Central memory CD8-positive, alpha-beta T cell (primary cell): ENCODE measurements at regions not wholly inside any gene's neighbourhood (a gene's known extent, or its start where the extent isn't known, plus 50 kb on each side); places are given as distances from the start of the nearest gene placed in this dataset.

Experiments
- ATAC-seq: fragments of 150-1000 bp; cut with Tn5 transposase; replicated peaks from 2 replicates; pipeline ENCODE4 v1.10.0; 2022; ENCODE audit warnings: mild to moderate bottlenecking, moderate FRiP score, moderate number of reproducible peaks; ENCODE audit not compliant: poor library complexity, severe bottlenecking; ENCODE audit errors: extremely low read depth
- DNase-seq, 2 donors: peaks; one replicate each; pipeline ENCODE4 v3.0.0; 2021; ENCODE audit warnings: low spot score in 2 of 2
- H3K27ac Mint-ChIP-seq: one replicate; pipeline ENCODE4 v1.8.0; 2022; ENCODE audit warnings: low read depth, mild to moderate bottlenecking, moderate library complexity, mixed read lengths
- H3K27me3 Mint-ChIP-seq: one replicate; pipeline ENCODE4 v1.8.0; 2022; ENCODE audit warnings: mixed read lengths
- H3K36me3 Mint-ChIP-seq: one replicate; pipeline ENCODE4 v1.8.0; 2022; ENCODE audit warnings: mild to moderate bottlenecking, moderate library complexity, mixed read lengths; ENCODE audit not compliant: insufficient read depth
- H3K4me1 Mint-ChIP-seq: one replicate; pipeline ENCODE4 v1.8.0; 2022; ENCODE audit warnings: mixed read lengths
- H3K4me3 Mint-ChIP-seq: one replicate; pipeline ENCODE4 v1.8.0; 2022; ENCODE audit warnings: mild to moderate bottlenecking, moderate library complexity, mixed read lengths
- H3K9me3 Mint-ChIP-seq: one replicate; pipeline ENCODE4 v1.8.0; 2022; ENCODE audit warnings: mixed read lengths

DNA sequence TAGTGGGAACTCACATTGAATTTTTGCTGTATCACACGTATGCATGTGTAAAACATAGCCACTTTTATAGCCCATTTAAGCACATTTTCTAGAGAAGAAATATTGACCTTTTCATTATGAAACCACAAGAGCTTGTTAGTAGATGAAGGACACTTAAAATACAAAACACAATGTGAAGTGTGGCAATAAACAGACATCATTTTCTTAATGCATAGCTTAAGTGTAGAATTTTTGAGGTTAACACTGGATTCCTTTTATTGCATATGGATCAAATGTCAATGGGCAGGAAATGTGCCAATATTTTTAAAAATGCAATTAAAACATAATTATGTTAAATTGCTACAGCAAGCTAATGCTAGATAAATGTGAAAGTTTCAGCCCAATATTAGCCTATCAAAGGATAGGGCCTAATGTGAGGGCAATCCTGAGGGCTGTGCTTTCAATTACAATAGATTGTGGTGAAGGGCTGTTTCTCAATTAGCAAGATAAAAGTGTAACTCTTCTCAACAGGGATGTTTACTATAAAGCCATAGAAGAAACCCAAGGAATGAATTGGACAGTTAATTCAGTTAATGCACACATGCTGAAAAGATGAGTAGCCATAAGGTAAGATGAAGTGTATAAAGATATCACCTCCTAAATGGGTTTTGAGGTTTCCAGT is 489.0 kb upstream of the CDIN1 start:
- no peak overlapping the region for H3K27ac Mint-ChIP-seq
- ATAC-seq: no peak
- DNase-seq: no peak
- peaks cover 26% of the 10 kb centered on the region for H3K9me3 Mint-ChIP-seq
- H3K4me1 Mint-ChIP-seq: no peaks in the 10 kb centered on the region
- no peaks in the 10 kb centered on the region for H3K36me3 Mint-ChIP-seq
- H3K27me3 Mint-ChIP-seq: no peaks in the 10 kb centered on the region
- no peak overlapping the region for H3K4me3 Mint-ChIP-seq

DNA sequence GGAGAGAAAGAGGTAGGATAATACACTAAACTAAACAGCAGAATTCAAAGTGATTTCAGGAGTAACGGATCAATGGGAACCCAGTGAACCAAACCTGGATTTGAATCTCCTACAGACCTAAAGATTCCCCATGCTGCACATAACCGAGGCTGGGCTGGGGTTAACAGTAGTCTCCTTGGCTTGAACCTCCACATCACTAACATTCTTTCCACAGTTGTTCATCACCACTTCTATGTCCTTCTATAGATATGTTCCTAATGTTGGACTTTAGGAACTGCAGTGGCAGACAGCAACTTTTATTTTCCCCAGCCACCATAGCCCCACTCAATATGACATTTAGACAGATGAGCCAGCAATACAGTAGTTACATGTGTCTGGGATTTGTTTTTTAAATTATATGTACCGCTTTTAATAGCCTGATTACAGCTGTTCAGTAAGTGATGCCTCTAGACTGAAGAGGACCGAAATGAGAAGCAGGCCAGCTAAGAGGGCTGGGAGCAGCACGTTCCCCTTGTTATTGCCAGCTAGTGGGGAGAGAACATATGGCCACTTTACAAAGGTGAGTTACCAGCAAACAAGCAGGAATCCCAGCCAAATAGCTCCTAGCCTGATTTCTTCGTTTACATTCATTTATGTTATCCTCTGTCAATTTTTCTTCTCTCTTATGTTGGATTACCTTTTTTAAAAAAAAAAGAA is 472.6 kb upstream of the CDIN1 start:
- Mint-ChIP-seq H3K36me3 (peaks cover 2% of the 10 kb centered on the region), H3K4me3 (no peak overlapping the region), H3K27me3 (no peaks in the 10 kb centered on the region), H3K4me1 (no peaks in the 10 kb centered on the region), H3K27ac (no peak overlapping the region), H3K9me3 (no peaks in the 10 kb centered on the region)
- DNase-seq (no peak), ATAC-seq (no peak)

DNA sequence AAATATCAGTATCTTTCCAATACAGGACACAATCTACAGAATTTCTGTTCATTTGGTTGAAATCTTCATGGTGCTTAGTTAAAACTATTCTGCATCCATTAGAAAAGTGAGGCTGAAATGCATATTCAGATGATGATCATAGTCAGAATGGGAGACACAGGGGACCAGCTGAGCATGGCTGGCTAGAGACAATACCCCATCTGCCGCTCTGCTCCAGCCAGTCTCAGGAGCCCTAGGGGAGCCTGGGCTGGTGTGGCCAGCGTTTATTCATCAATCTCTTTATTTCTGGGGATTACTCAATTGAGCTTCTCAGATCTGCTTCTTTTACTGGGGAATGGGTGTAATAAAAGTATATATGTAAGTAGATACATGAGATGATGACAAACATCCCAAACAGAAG is 470.9 kb upstream of the CDIN1 start:
- H3K27ac Mint-ChIP-seq: no peak overlapping the region
- ATAC-seq (no peak), DNase-seq (no peak)
- no peaks in the 10 kb centered on the region for H3K4me1 Mint-ChIP-seq
- H3K4me3 Mint-ChIP-seq: no peak overlapping the region
- no peaks in the 10 kb centered on the region for H3K27me3 Mint-ChIP-seq
- no peaks in the 10 kb centered on the region for H3K9me3 Mint-ChIP-seq
- peaks cover 2% of the 10 kb centered on the region for H3K36me3 Mint-ChIP-seq

DNA sequence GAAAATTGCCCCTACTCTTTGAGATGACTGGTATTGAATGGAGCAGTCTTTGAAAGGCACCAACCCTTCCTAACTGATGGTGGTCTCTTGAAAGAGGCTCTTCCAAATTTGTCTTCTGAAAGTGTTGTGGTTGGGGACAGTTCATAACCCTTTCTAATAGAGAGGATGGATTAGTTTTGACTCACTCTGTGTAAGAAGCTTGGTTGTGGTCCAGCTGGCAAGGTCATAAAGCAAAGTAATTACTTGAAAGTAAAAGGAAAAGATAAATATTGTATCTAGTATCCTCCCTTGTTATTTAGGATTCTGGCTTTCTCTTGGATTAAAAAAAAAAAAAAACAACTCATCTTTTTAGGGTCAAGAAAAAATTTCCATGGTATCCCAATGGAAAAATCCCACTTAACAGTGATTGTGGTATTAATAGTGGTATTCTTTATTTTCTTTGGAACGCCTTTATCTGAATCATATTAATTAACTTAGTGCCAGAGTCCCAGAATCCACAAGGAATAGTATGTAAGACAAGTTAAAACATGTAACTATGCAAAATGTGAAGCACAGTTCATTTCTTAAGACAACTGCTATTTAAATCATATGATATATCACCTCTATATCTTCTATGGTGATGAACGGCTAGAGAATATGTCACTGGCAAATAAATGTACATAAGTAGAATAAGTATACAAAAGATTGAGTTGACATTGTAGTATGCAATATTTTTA is 469.3 kb upstream of the CDIN1 start:
- Mint-ChIP-seq H3K4me3 (no peak overlapping the region), H3K27me3 (no peaks in the 10 kb centered on the region), H3K9me3 (peaks cover 2% of the 10 kb centered on the region), H3K27ac (no peak overlapping the region), H3K36me3 (peaks cover 2% of the 10 kb centered on the region), H3K4me1 (no peaks in the 10 kb centered on the region)
- ATAC-seq (no peak), DNase-seq (no peak)

DNA sequence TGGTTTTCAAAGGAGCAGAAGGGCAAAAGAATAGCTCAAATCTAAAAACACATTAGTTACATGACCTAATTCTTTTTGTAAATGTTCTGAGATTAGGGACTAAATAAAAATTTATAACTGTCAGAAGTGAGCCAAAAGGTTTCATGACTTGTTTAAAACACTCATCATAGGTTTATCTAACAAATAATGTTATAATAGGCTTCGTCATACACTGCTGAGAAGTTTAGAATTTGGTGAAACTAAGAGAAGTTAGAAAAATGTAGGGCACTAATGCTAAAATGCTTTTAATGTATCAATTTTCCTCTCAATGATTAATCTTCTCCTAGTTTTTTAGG is 468.8 kb upstream of the CDIN1 start:
- Mint-ChIP-seq H3K9me3 (peaks cover 5% of the 10 kb centered on the region), H3K4me1 (no peaks in the 10 kb centered on the region), H3K27me3 (no peaks in the 10 kb centered on the region), H3K4me3 (no peak overlapping the region), H3K27ac (no peak overlapping the region), H3K36me3 (peaks cover 2% of the 10 kb centered on the region)
- no peak for DNase-seq
- ATAC-seq: no peak

DNA sequence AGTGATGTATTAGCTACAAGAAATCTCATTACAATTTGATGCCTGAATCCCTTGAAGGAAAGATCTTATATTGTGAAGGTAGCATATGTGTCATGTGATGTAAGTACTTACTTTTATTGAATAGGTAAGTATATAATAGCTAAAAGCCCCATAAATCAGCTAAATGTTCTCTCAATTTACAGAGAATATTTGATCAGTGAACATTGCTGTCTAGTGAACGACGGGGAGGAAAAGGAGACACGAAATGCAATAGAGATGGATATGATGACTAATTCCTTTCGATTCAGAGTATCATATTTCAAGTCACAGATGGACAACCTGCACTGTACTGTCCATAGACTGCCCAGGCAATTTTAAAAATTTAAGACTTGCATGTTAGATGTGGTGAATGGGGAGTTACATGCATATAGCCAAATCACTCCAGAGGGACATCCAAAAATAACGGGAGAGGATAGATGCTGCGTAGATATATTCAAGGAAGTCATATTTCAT is 462.1 kb upstream of the CDIN1 start:
- no peak overlapping the region for H3K4me3 Mint-ChIP-seq
- H3K27ac Mint-ChIP-seq: no peak overlapping the region
- peaks cover 2% of the 10 kb centered on the region for H3K36me3 Mint-ChIP-seq
- H3K9me3 Mint-ChIP-seq: peaks cover 20% of the 10 kb centered on the region
- no peaks in the 10 kb centered on the region for H3K27me3 Mint-ChIP-seq
- no peak for DNase-seq
- H3K4me1 Mint-ChIP-seq: no peaks in the 10 kb centered on the region
- ATAC-seq: no peak

DNA sequence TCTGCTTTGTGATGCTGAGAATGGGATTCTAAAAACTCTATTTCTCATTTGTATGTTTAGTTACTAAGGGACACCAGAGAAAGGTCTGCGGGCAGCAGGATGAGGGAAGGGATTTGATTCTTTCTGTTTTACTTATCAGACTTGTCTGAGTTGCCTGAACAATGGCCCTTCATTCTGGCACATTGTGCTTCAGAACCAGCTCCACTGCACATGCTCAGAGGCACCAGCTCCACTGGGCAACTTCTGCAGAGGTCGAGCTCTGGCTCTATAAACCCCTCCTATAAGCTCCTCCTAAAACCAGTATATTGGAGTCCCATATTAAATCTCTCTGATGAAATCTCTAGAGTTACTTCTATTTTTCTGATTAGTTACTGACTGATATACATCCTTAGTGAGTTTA is 453.2 kb upstream of the CDIN1 start:
- Mint-ChIP-seq H3K4me3 (no peak overlapping the region), H3K9me3 (peaks cover 13% of the 10 kb centered on the region), H3K27ac (no peak overlapping the region), H3K4me1 (no peaks in the 10 kb centered on the region), H3K27me3 (no peaks in the 10 kb centered on the region), H3K36me3 (no peaks in the 10 kb centered on the region)
- ATAC-seq (no peak), DNase-seq (no peak)

DNA sequence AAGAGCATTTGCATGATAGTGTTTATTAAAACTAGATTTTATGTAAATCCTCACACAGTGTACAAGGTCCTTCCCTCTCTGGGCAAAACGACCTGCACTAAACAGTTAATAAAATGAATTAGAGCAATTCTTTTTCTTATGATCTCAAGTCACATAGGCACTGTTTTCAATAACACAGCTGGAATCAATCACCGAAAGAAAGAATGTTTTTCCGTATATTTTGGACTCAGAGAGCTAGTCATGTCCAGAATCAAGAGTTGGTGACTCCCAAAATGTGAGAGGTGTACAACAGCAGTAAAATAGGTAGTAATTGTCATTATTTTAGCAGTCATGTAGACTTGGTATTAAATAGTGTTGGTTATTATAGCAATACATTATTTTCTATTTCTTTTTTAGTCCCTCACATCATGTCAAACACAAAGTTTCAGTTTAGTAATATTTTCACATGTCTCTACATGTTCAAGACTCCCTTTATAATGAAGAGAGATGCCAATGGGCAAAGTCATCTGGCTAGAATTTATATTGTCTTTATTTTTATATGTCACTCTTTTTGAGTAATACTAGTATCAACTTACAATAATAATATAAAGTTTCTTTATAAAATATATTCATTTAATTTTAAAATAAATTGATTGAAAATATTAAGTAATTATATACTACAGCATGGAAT is 448.6 kb upstream of the CDIN1 start:
- H3K27me3 Mint-ChIP-seq: no peaks in the 10 kb centered on the region
- no peak overlapping the region for H3K27ac Mint-ChIP-seq
- peaks cover 9% of the 10 kb centered on the region for H3K9me3 Mint-ChIP-seq
- no peaks in the 10 kb centered on the region for H3K36me3 Mint-ChIP-seq
- no peak for ATAC-seq
- H3K4me1 Mint-ChIP-seq: no peaks in the 10 kb centered on the region
- DNase-seq: no peak
- no peak overlapping the region for H3K4me3 Mint-ChIP-seq

DNA sequence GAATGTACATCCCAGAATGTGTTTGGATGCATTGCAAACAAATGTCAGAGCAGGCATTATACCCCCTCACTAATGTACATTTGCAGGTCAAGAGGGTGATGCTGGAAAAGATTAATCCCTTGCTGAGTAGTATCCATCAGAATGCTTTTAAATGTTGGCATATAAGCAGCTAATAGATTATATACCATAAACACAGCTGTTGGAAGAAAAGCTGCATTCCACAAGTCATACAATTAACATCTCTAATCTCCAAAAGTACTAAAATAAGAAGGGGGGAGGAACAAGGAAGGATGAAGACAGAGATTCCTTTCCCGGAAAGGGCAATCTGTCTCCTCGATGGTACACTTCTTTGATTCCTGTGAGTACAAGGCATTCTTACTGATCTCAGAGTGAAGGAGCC is 445.7 kb upstream of the CDIN1 start:
- no peak overlapping the region for H3K4me3 Mint-ChIP-seq
- no peak overlapping the region for H3K27ac Mint-ChIP-seq
- H3K36me3 Mint-ChIP-seq: no peaks in the 10 kb centered on the region
- no peaks in the 10 kb centered on the region for H3K4me1 Mint-ChIP-seq
- no peaks in the 10 kb centered on the region for H3K27me3 Mint-ChIP-seq
- peaks cover 13% of the 10 kb centered on the region for H3K9me3 Mint-ChIP-seq
- ATAC-seq (no peak), DNase-seq (no peak)

DNA sequence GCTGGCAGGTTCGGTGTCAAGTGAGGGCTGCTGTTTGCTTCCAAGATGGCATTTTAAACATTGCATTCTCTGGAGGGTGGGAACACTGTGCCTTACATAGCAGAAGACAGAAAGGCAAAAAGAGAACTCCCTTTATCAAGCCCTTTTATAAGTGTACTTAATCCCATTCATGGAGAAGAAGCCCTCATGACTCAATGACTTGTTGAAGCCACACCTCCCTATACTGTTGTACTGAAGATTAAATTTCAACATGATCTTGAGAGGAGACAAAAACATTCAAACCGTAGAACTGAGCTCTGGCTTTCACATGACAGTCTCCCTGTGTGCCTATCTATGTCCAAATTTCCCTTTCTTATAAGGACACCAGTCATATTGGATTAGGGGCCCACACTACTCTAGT is 443.4 kb upstream of the CDIN1 start:
- Mint-ChIP-seq H3K27me3 (no peaks in the 10 kb centered on the region), H3K4me1 (no peaks in the 10 kb centered on the region), H3K4me3 (no peak overlapping the region), H3K27ac (no peak overlapping the region), H3K9me3 (peaks cover 10% of the 10 kb centered on the region), H3K36me3 (no peaks in the 10 kb centered on the region)
- ATAC-seq: no peak
- DNase-seq: no peak

DNA sequence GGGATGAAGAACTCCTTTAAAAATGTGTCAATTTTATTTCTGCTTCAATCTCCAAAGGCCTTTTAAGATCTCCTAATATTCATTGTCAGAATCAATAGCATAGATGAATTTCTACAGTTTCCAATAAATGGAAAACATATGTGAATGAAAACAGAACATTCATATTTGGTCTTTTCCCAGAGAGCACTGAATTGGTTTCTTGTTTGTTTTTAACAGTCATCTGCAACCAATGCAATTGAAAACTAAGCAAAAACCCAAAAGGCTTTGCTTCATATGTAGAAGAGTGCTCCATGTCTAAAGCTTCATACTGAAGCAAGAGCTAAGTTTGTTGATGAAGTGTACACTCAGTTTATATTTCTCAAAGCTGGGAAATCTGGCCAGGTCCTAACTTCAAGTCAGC is 426.5 kb upstream of the CDIN1 start:
- H3K27me3 Mint-ChIP-seq: no peaks in the 10 kb centered on the region
- no peaks in the 10 kb centered on the region for H3K4me1 Mint-ChIP-seq
- no peaks in the 10 kb centered on the region for H3K36me3 Mint-ChIP-seq
- no peak for DNase-seq
- no peak overlapping the region for H3K4me3 Mint-ChIP-seq
- H3K9me3 Mint-ChIP-seq: peaks cover 12% of the 10 kb centered on the region
- H3K27ac Mint-ChIP-seq: no peak overlapping the region
- ATAC-seq: no peak

DNA sequence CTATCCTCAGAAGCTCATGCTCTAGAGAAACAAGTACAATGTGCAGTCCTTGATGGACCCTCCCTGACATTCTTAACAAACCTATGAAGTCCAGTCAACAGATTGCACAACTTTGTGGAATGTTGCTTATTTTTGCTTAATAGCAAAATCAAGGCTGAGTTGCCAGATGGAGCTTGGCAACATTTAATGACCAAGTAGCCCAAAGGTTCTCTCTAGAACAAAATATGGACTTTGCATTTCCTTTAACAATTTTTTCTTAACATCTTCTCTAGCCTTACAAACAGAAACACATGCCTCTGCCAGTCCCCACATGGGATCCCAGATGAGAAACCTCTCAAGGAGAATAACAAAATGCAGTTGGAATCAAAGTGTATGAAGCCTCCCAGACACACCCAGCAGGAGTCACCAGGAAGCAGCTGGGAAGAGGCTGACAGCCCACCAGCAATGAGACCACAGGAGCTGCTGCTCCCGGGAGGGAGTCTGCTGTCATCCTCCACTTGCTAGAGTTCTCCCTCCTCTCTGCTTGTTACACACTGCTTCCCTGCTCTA is 422.5 kb upstream of the CDIN1 start:
- DNase-seq (no peak), ATAC-seq (no peak)
- H3K27ac Mint-ChIP-seq: no peak overlapping the region
- no peaks in the 10 kb centered on the region for H3K4me1 Mint-ChIP-seq
- no peak overlapping the region for H3K4me3 Mint-ChIP-seq
- H3K9me3 Mint-ChIP-seq: peaks cover 7% of the 10 kb centered on the region
- no peaks in the 10 kb centered on the region for H3K27me3 Mint-ChIP-seq
- H3K36me3 Mint-ChIP-seq: no peaks in the 10 kb centered on the region
